GM23338 (cell line): ENCODE measurements at regions not wholly inside any gene's neighbourhood (a gene's known extent, or its start where the extent isn't known, plus 50 kb on each side); places are given as distances from the start of the nearest gene placed in this dataset.

Experiments used
- CTCF ChIP-seq, 2 experiments: fragments of 200-600 bp in 1 of 2; sonication (generic) in 1 of 2; conservative IDR thresholded peaks; 2 replicates each; pipeline versions ENCODE4 v1.5.1 to v1.6.1; 2016 to 2017; ENCODE audit warnings: antibody characterized with exemption in 2 of 2, low read depth in 2 of 2, mild to moderate bottlenecking in 2 of 2, moderate library complexity in 1 of 2
- POLR2AphosphoS5 ChIP-seq: IDR thresholded peaks from 2 replicates; pipeline ENCODE4 v1.6.1; 2016; ENCODE audit warnings: antibody characterized with exemption, low read depth
- STAT1 ChIP-seq: IDR thresholded peaks from one replicate; pipeline ENCODE4 v1.6.1; 2016; ENCODE audit warnings: antibody characterized with exemption; ENCODE audit not compliant: unreplicated experiment
- ZNF462 ChIP-seq: fragments of 250-450 bp; sonication (Bioruptor Pico); IDR thresholded peaks from 2 replicates; pipeline ENCODE4 v1.5.0; 2020; ENCODE audit warnings: mild to moderate bottlenecking, moderate library complexity
- TF ChIP-seq, protein P1 (sequence below): IDR thresholded peaks from one replicate; pipeline ENCODE4 v1.6.1; 2018; ENCODE audit warnings: antibody characterized with exemption; ENCODE audit not compliant: unreplicated experiment

DNA sequence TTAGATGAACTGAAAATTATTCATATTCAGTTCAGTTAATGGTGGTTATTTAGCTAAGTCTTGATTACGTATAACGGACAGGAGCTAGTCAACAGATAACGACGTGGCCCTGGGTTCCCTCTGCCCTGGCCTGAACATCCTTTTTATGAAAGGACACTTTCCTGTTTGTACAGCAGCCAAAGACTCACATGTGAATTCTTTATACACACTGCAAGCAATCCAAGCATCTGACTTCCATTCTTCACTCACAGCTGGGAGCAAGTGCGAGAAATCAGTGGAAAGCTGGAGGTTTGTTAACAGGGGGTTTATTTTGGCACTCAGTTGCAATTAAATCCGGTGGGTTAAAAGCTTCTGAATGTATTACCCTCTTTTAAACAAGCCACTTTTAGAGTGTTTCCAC lies 148.1 kb upstream of the GDF10 start (continued):
- TF ChIP-seq, protein P1, sequence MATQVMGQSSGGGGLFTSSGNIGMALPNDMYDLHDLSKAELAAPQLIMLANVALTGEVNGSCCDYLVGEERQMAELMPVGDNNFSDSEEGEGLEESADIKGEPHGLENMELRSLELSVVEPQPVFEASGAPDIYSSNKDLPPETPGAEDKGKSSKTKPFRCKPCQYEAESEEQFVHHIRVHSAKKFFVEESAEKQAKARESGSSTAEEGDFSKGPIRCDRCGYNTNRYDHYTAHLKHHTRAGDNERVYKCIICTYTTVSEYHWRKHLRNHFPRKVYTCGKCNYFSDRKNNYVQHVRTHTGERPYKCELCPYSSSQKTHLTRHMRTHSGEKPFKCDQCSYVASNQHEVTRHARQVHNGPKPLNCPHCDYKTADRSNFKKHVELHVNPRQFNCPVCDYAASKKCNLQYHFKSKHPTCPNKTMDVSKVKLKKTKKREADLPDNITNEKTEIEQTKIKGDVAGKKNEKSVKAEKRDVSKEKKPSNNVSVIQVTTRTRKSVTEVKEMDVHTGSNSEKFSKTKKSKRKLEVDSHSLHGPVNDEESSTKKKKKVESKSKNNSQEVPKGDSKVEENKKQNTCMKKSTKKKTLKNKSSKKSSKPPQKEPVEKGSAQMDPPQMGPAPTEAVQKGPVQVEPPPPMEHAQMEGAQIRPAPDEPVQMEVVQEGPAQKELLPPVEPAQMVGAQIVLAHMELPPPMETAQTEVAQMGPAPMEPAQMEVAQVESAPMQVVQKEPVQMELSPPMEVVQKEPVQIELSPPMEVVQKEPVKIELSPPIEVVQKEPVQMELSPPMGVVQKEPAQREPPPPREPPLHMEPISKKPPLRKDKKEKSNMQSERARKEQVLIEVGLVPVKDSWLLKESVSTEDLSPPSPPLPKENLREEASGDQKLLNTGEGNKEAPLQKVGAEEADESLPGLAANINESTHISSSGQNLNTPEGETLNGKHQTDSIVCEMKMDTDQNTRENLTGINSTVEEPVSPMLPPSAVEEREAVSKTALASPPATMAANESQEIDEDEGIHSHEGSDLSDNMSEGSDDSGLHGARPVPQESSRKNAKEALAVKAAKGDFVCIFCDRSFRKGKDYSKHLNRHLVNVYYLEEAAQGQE, result no peak
- TF ChIP-seq POLR2AphosphoS5, result no peak
- no peak for TF ChIP-seq ZNF462 (CRISPR knock-in tag)
- no peak for TF ChIP-seq STAT1
- TF ChIP-seq CTCF (conservative IDR thresholded peaks at IDR 0.05; ENCODE audit: low read depth in 2 of 2), result no peak
